ENCODE measurements at regions not wholly inside any gene's neighbourhood (a gene's known extent, or its start where the extent isn't known, plus 50 kb on each side); places are given as distances from the start of the nearest gene placed in this dataset.

DNA sequence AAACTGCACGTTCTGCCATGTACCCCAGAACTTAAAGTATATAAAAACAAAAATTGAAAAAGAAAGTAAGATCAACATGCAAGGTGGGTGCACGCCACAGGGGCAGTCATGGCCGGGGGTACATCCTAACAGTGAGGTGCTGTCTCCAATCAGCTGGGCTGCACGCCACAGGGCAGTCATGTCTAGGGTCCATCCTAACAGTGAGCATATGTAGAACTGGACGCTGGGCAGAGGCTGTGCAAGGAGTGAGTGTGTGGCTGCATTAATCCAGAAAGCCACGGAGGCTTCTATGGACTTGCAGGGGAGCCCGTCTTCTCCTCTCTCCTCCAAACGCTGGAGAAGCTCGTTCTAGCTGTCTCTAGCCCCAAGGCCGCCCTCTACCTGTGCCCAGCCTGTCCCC lies 1105.0 kb downstream of the BRD1 start:
- no peak overlapping the region for H3K23ac ChIP-seq (ENCODE audit: low read depth, low read length)
- H2BK15ac ChIP-seq (ENCODE audit: low read depth, low read length), result no peak overlapping the region
- no peak overlapping the region for H3K9ac ChIP-seq (ENCODE audit: low read depth, low read length)
- no peaks in the 10 kb centered on the region for H3K36me3 ChIP-seq (ENCODE audit: control insufficient read depth, insufficient read depth, low read length)
- no peaks in the 10 kb centered on the region for H3K27me3 ChIP-seq (ENCODE audit: control insufficient read depth, insufficient read depth, low read length)
- no peak overlapping the region for H2BK5ac ChIP-seq (ENCODE audit: low read depth, low read length, poor library complexity, severe bottlenecking)
- in situ Hi-C loops (cut with MboI; ENCODE audit: low sequenced_read_pairs) (no loop called here), intact Hi-C loops (cut with micrococcal nuclease) (no loop called here), dilution Hi-C loops (cut with HindIII; ENCODE audit: low sequenced_read_pairs, unreplicated experiment) (no loop called here)
- no peak overlapping the region for H4K8ac ChIP-seq (ENCODE audit: low read depth in 2 of 2, low read length in 2 of 2)
- H3K9me3 ChIP-seq (ENCODE audit: control insufficient read depth, insufficient read depth, low read length), result peaks cover 44% of the 10 kb centered on the region
- POLR2A ChIA-PET (ENCODE audit: unreplicated experiment), result no interaction called here
- no peak overlapping the region for H3K27ac ChIP-seq (ENCODE audit: insufficient read depth, low read length)
- no peak overlapping the region for H3K4ac ChIP-seq (ENCODE audit: low read depth, low read length)
- no peak overlapping the region for H2BK20ac ChIP-seq (ENCODE audit: low read depth, low read length)
- H3K18ac ChIP-seq (ENCODE audit: low read depth, low read length), result no peak overlapping the region
- no TSS peak for BruUV-seq (replicated peaks)
- no peak overlapping the region for H3K14ac ChIP-seq (replicated peaks; ENCODE audit: low read depth, low read length)
- H3K79me1 ChIP-seq (ENCODE audit: low read depth in 1 of 2, low read length in 2 of 2), result no peaks in the 10 kb centered on the region
- H2AK5ac ChIP-seq (ENCODE audit: low read depth, low read length), result no peak overlapping the region
- DNase-seq (no peak), ATAC-seq (ENCODE audit: low read depth) (no peak)
- H2AK9ac ChIP-seq (replicated peaks; ENCODE audit: low read depth, low read length, poor library complexity), result no peak overlapping the region
- H4K5ac ChIP-seq (ENCODE audit: low read depth, low read length), result no peak overlapping the region
- H4K20me1 ChIP-seq (ENCODE audit: insufficient read depth, low read length), result no peaks in the 10 kb centered on the region
- no peaks in the 10 kb centered on the region for H3K9me1 ChIP-seq (ENCODE audit: insufficient read depth, low read length)
- no peak overlapping the region for H3K4me2 ChIP-seq (ENCODE audit: low read depth, low read length)
- no peak for TF ChIP-seq RFX5 (IDR thresholded peaks at IDR 0.05; ENCODE audit: low read depth, low read length)
- TF ChIP-seq, protein P1, sequence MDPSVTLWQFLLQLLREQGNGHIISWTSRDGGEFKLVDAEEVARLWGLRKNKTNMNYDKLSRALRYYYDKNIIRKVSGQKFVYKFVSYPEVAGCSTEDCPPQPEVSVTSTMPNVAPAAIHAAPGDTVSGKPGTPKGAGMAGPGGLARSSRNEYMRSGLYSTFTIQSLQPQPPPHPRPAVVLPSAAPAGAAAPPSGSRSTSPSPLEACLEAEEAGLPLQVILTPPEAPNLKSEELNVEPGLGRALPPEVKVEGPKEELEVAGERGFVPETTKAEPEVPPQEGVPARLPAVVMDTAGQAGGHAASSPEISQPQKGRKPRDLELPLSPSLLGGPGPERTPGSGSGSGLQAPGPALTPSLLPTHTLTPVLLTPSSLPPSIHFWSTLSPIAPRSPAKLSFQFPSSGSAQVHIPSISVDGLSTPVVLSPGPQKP (IDR thresholded peaks at IDR 0.05; ENCODE audit: borderline replicate concordance, low read depth, low read length), result no peak
- TF ChIP-seq RAD21 (IDR thresholded peaks at IDR 0.05; ENCODE audit: low read length), result no peak
- no peak for TF ChIP-seq RCOR1 (IDR thresholded peaks at IDR 0.05; ENCODE audit: insufficient replicate concordance, low read length)
- no peak for TF ChIP-seq POLR2A (IDR thresholded peaks at IDR 0.05; ENCODE audit: low read depth, low read length)
- TF ChIP-seq, protein P2, sequence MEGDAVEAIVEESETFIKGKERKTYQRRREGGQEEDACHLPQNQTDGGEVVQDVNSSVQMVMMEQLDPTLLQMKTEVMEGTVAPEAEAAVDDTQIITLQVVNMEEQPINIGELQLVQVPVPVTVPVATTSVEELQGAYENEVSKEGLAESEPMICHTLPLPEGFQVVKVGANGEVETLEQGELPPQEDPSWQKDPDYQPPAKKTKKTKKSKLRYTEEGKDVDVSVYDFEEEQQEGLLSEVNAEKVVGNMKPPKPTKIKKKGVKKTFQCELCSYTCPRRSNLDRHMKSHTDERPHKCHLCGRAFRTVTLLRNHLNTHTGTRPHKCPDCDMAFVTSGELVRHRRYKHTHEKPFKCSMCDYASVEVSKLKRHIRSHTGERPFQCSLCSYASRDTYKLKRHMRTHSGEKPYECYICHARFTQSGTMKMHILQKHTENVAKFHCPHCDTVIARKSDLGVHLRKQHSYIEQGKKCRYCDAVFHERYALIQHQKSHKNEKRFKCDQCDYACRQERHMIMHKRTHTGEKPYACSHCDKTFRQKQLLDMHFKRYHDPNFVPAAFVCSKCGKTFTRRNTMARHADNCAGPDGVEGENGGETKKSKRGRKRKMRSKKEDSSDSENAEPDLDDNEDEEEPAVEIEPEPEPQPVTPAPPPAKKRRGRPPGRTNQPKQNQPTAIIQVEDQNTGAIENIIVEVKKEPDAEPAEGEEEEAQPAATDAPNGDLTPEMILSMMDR (conservative IDR thresholded peaks at IDR 0.05; ENCODE audit: low read depth, low read length), result no peak
- TF ChIP-seq, protein P3, sequence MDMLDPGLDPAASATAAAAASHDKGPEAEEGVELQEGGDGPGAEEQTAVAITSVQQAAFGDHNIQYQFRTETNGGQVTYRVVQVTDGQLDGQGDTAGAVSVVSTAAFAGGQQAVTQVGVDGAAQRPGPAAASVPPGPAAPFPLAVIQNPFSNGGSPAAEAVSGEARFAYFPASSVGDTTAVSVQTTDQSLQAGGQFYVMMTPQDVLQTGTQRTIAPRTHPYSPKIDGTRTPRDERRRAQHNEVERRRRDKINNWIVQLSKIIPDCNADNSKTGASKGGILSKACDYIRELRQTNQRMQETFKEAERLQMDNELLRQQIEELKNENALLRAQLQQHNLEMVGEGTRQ (IDR thresholded peaks at IDR 0.05; ENCODE audit: low read depth, low read length), result no peak
- TF ChIP-seq MAFK (IDR thresholded peaks at IDR 0.05; ENCODE audit: low read depth, low read length), result no peak
- no peak for TF ChIP-seq MXI1 (IDR thresholded peaks at IDR 0.05; ENCODE audit: borderline replicate concordance, low read depth, low read length)
- TF ChIP-seq CEBPB (IDR thresholded peaks at IDR 0.05; ENCODE audit: low read depth, low read length), result no peak
- no peak for TF ChIP-seq NFE2L2 (IDR thresholded peaks at IDR 0.05; ENCODE audit: low read depth, low read length)
- TF ChIP-seq SMC3 (IDR thresholded peaks at IDR 0.05; ENCODE audit: low read depth, low read length), result no peak
- TF ChIP-seq FOS (IDR thresholded peaks at IDR 0.05; ENCODE audit: low read depth, low read length), result no peak
- no peak for TF ChIP-seq BHLHE40 (IDR thresholded peaks at IDR 0.05; ENCODE audit: low read depth, low read length)
- TF ChIP-seq MAZ (IDR thresholded peaks at IDR 0.05; ENCODE audit: borderline replicate concordance, low read depth, low read length), result no peak
- H2AFZ ChIP-seq (replicated peaks; ENCODE audit: low read length, poor library complexity), result no peak overlapping the region
- WGBS, 2 experiments (ENCODE audit: extremely low coverage in 2 of 2, insufficient read length in 1 of 2), result 63% methylated on average over 5 of the region's 10 CpGs; no CpG with 5 or more reads in 1 of the 2 experiments
- H3K4me3 ChIP-seq (ENCODE audit: insufficient read depth, low read depth, low read length), result no peak overlapping the region
- H4K91ac ChIP-seq (ENCODE audit: insufficient read depth, low read depth, low read length), result no peak overlapping the region
- no peak overlapping the region for H2BK120ac ChIP-seq (ENCODE audit: low read depth, low read length)
- no peak overlapping the region for H3K56ac ChIP-seq (ENCODE audit: extremely low read depth, insufficient read depth, low read length)
- CTCF ChIA-PET, result no interaction called here
- H3K4me1 ChIP-seq (ENCODE audit: control insufficient read depth, insufficient read depth, low read length), result no peaks in the 10 kb centered on the region

Data from IMR-90 (cell line).